IMR-90 (cell line): ENCODE measurements at regions not wholly inside any gene's neighbourhood (a gene's known extent, or its start where the extent isn't known, plus 50 kb on each side); places are given as distances from the start of the nearest gene placed in this dataset.
A peak's percentile ranks its signal among the peaks of the same experiment; 100 is the strongest.

Source experiments
- ATAC-seq: fragments of 200-7000 bp; cut with Tn5 transposase; 2 replicates; pipeline ENCODE4 v1.9.1; 2020; ENCODE audit warnings: low read depth, mild to moderate bottlenecking, moderate library complexity
- BruUV-seq: library from RNA; stranded (reverse); fragments of 400-500 nt; replicated peaks from 2 replicates; lab custom pipeline; 2021; lab: Mats Ljungman, UMichigan
- CTCF ChIA-PET: fragments of 300-600 bp; formaldehyde crosslinking; extraction: SDS; loops from one replicate; lab custom pipeline; 2021; ENCODE audit warnings: antibody characterized with exemption; lab: Yijun Ruan, JAX
- POLR2A ChIA-PET: fragments of 300-600 bp; sonication (Branson Sonifier 250); formaldehyde crosslinking; loops from one replicate; lab custom pipeline; 2022; ENCODE audit warnings: antibody characterized with exemption; ENCODE audit not compliant: unreplicated experiment; lab: Charles Lee
- DNase-seq: peaks from one replicate; pipeline ENCODE4 v3.0.0; 2013
- H2AFZ ChIP-seq: replicated peaks from 2 replicates; pipeline ENCODE3; 2013; ENCODE audit warnings: low read length, mild to moderate bottlenecking; ENCODE audit not compliant: poor library complexity
- H2AK5ac ChIP-seq: 2 replicates; pipeline ENCODE4 v1.6.1; 2013; ENCODE audit warnings: low read depth, low read length, inconsistent platforms
- H2AK9ac ChIP-seq: replicated peaks from 2 replicates; pipeline ENCODE3; 2013; ENCODE audit warnings: mild to moderate bottlenecking, low read depth, low read length, moderate library complexity; ENCODE audit not compliant: poor library complexity
- H2BK120ac ChIP-seq: 2 replicates; pipeline ENCODE4 v1.6.1; 2013; ENCODE audit warnings: low read depth, low read length, inconsistent platforms
- H2BK15ac ChIP-seq: 3 replicates; pipeline ENCODE4 v1.6.1; 2013; ENCODE audit warnings: low read depth, low read length, inconsistent platforms
- H2BK20ac ChIP-seq: 2 replicates; pipeline ENCODE4 v1.6.1; 2013; ENCODE audit warnings: low read depth, mild to moderate bottlenecking, inconsistent platforms, low read length, moderate library complexity
- H2BK5ac ChIP-seq: 2 replicates; pipeline ENCODE4 v1.6.1; 2013; ENCODE audit warnings: mild to moderate bottlenecking, low read depth, low read length, inconsistent platforms; ENCODE audit not compliant: poor library complexity, severe bottlenecking
- H3K14ac ChIP-seq: replicated peaks from 2 replicates; pipeline ENCODE4 v1.6.1; 2013; ENCODE audit warnings: low read depth, low read length, inconsistent platforms
- H3K18ac ChIP-seq: 2 replicates; pipeline ENCODE4 v1.6.1; 2013; ENCODE audit warnings: low read depth, low read length, control low read depth
- H3K23ac ChIP-seq: 2 replicates; pipeline ENCODE4 v1.6.1; 2013; ENCODE audit warnings: low read depth, low read length, inconsistent platforms
- H3K27ac ChIP-seq: 2 replicates; pipeline ENCODE4 v1.5.1; 2013; ENCODE audit warnings: mild to moderate bottlenecking, control low read depth, low read length; ENCODE audit not compliant: insufficient read depth
- H3K27me3 ChIP-seq: 2 replicates; pipeline ENCODE4 v1.6.1; 2013; ENCODE audit warnings: low read length; ENCODE audit not compliant: control insufficient read depth, insufficient read depth
- H3K36me3 ChIP-seq: 2 replicates; pipeline ENCODE4 v1.6.1; 2013; ENCODE audit warnings: low read length, mixed read lengths; ENCODE audit not compliant: control insufficient read depth, insufficient read depth
- H3K4ac ChIP-seq: 2 replicates; pipeline ENCODE4 v1.6.1; 2013; ENCODE audit warnings: low read depth, low read length, inconsistent platforms
- H3K4me1 ChIP-seq: 2 replicates; pipeline ENCODE4 v1.6.1; 2013; ENCODE audit warnings: low read length, mixed read lengths; ENCODE audit not compliant: control insufficient read depth, insufficient read depth
- H3K4me2 ChIP-seq: 2 replicates; pipeline ENCODE4 v1.6.1; 2013; ENCODE audit warnings: low read depth, mild to moderate bottlenecking, control low read depth, low read length, moderate library complexity
- H3K4me3 ChIP-seq: 2 replicates; pipeline ENCODE4 v1.5.1; 2013; ENCODE audit warnings: low read depth, mild to moderate bottlenecking, control low read depth, low read length, moderate library complexity; ENCODE audit not compliant: insufficient read depth
- H3K56ac ChIP-seq: 2 replicates; pipeline ENCODE4 v1.6.1; 2013; ENCODE audit warnings: low read length, inconsistent platforms; ENCODE audit not compliant: insufficient read depth; ENCODE audit errors: extremely low read depth
- H3K79me1 ChIP-seq, 2 experiments: 2 replicates each; pipeline ENCODE4 v1.6.1; 2013; ENCODE audit warnings: low read length in 2 of 2, inconsistent platforms in 1 of 2, low read depth in 1 of 2
- H3K9ac ChIP-seq: 2 replicates; pipeline ENCODE4 v1.6.1; 2013; ENCODE audit warnings: low read depth, low read length, control low read depth
- H3K9me1 ChIP-seq: 2 replicates; pipeline ENCODE4 v1.6.1; 2013; ENCODE audit warnings: low read length, inconsistent platforms; ENCODE audit not compliant: insufficient read depth
- H3K9me3 ChIP-seq: 2 replicates; pipeline ENCODE4 v1.6.1; 2013; ENCODE audit warnings: low read length; ENCODE audit not compliant: control insufficient read depth, insufficient read depth
- H4K20me1 ChIP-seq: 2 replicates; pipeline ENCODE4 v1.6.1; 2013; ENCODE audit warnings: low read length, inconsistent platforms; ENCODE audit not compliant: insufficient read depth
- H4K5ac ChIP-seq: 2 replicates; pipeline ENCODE4 v1.6.1; 2013; ENCODE audit warnings: mild to moderate bottlenecking, low read depth, low read length, control low read depth
- H4K8ac ChIP-seq, 2 experiments: 2 replicates each; pipeline ENCODE4 v1.6.1; 2013; ENCODE audit warnings: low read depth in 2 of 2, low read length in 2 of 2, control low read depth in 1 of 2, inconsistent platforms in 1 of 2
- H4K91ac ChIP-seq: 2 replicates; pipeline ENCODE4 v1.6.1; 2013; ENCODE audit warnings: low read depth, low read length, inconsistent platforms; ENCODE audit not compliant: insufficient read depth
- BHLHE40 ChIP-seq: fragments of 150-350 bp; IDR thresholded peaks from 2 replicates; pipeline ENCODE4 v1.6.1; 2016; ENCODE audit warnings: mild to moderate bottlenecking, low read depth, low read length
- CHD1 ChIP-seq: IDR thresholded peaks from 2 replicates; pipeline ENCODE4 v1.6.1; 2012; ENCODE audit warnings: low read depth, low read length, improper control_type of control experiment
- FOS ChIP-seq: fragments of 150-350 bp; IDR thresholded peaks from 2 replicates; pipeline ENCODE4 v1.6.1; 2016; ENCODE audit warnings: low read depth, low read length
- MAFK ChIP-seq: IDR thresholded peaks from 2 replicates; pipeline ENCODE4 v1.6.1; 2012; ENCODE audit warnings: low read depth, low read length, improper control_type of control experiment
- MAZ ChIP-seq: IDR thresholded peaks from 2 replicates; pipeline ENCODE4 v1.6.1; 2012; ENCODE audit warnings: low read depth, mild to moderate bottlenecking, low read length, improper control_type of control experiment, moderate library complexity, borderline replicate concordance
- NFE2L2 ChIP-seq: fragments of 150-350 bp; IDR thresholded peaks from 2 replicates; pipeline ENCODE4 v1.6.1; 2016; ENCODE audit warnings: low read depth, mild to moderate bottlenecking, low read length
- RCOR1 ChIP-seq: IDR thresholded peaks from 2 replicates; pipeline ENCODE4 v1.6.1; 2012; ENCODE audit warnings: mild to moderate bottlenecking, low read length, improper control_type of control experiment; ENCODE audit not compliant: insufficient replicate concordance
- RFX5 ChIP-seq: IDR thresholded peaks from 2 replicates; pipeline ENCODE4 v1.8.0; 2012; ENCODE audit warnings: low read depth, mild to moderate bottlenecking, low read length, moderate library complexity
- SMC3 ChIP-seq: fragments of 150-350 bp; IDR thresholded peaks from 2 replicates; pipeline ENCODE4 v1.6.1; 2016; ENCODE audit warnings: low read depth, mild to moderate bottlenecking, antibody characterized with exemption, low read length, moderate library complexity
- WGBS, 2 experiments: methylation state at CpG; one replicate each; pipeline versions ENCODE4 v1.1.5 to v1.1.7; 2013; ENCODE audit warnings: missing lambda C conversion rate in 2 of 2; ENCODE audit not compliant: insufficient read length in 1 of 2; ENCODE audit errors: extremely low coverage in 2 of 2; 5-methylcytosine and 5-hydroxymethylcytosine counted together
- dilution Hi-C: fragments of 300-500 bp; cut with HindIII; formaldehyde crosslinking; loops from one replicate; pipeline ENCODE4 v1.14.3; 2018; ENCODE audit warnings: low sequenced_read_pairs; ENCODE audit not compliant: unreplicated experiment
- in situ Hi-C: fragments of 300-500 bp; cut with MboI; formaldehyde crosslinking; loops from 3 replicates; pipeline ENCODE4 v1.14.3; 2019; ENCODE audit warnings: low sequenced_read_pairs, inconsistent platforms, mixed read lengths
- intact Hi-C: fragments of 100-400 bp; cut with micrococcal nuclease; formaldehyde crosslinking; loops from 2 replicates; pipeline ENCODE4 v1.10.0; 2022
- TF ChIP-seq, protein P1 (sequence below): conservative IDR thresholded peaks from 2 replicates; pipeline ENCODE4 v1.5.1; 2012; ENCODE audit warnings: mild to moderate bottlenecking, low read depth, low read length, improper control_type of control experiment
- TF ChIP-seq, protein P2 (sequence below): fragments of 150-350 bp; IDR thresholded peaks from 2 replicates; pipeline ENCODE4 v1.6.1; 2016; ENCODE audit warnings: low read depth, mild to moderate bottlenecking, low read length, moderate library complexity, borderline replicate concordance
- TF ChIP-seq, protein P3 (sequence below): fragments of 150-350 bp; IDR thresholded peaks from 2 replicates; pipeline ENCODE4 v1.6.1; 2017; ENCODE audit warnings: mild to moderate bottlenecking, antibody characterized with exemption, low read length, low read depth

DNA sequence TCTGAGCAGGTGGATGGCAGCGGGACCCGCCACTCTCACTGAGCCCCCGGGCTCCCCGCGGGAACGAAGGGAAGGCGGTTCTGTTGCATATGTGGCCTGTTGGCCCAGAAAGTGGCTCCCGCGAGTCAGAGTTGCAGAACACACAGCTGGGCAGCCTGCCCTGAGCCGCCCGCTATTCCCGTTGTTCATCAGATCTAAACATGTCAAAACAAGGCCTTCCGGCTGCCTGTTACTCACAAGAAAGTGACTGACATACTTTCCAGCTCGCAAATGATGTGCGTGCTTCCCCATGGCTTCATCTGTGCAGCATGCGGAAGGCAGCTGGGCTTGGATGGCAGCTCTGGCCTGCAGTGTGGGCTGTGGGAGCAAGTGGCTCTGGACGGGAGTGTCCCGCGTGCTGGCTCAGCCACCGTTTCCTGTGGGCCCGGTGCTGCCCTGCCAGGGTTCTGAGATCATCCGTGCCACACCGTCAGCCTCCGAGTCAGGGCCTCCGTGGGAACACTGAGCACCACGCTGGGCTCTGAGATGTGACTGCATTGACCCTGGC lies 227.3 kb downstream of the ERMARD start:
- Histone ChIP-seq H3K9me1 (no peaks in the 10 kb centered on the region), H3K9me3 (peaks cover 50% of the 10 kb centered on the region), H2AK5ac (no peak overlapping the region), H3K4me2 (no peak overlapping the region), H2BK5ac (no peak overlapping the region), H2BK120ac (no peak overlapping the region), H3K27me3 (no peaks in the 10 kb centered on the region), H3K18ac (no peak overlapping the region), H3K4me1 (no peaks in the 10 kb centered on the region), H3K56ac (no peak overlapping the region), H4K91ac (no peak overlapping the region), H2AK9ac (no peak overlapping the region), H3K79me1 (no peaks in the 10 kb centered on the region), H3K14ac (no peak overlapping the region), H2AFZ (no peak overlapping the region), H3K9ac (no peak overlapping the region), H3K36me3 (no peaks in the 10 kb centered on the region), H4K8ac (no peak overlapping the region), H3K4ac (no peak overlapping the region), H3K23ac (no peak overlapping the region), H2BK20ac (no peak overlapping the region), H4K20me1 (no peaks in the 10 kb centered on the region), H2BK15ac (no peak overlapping the region), H3K4me3 (no peak overlapping the region), H3K27ac (no peak overlapping the region), H4K5ac (no peak overlapping the region)
- dilution Hi-C loops = no loop called here
- ATAC-seq (no peak), DNase-seq (peak; percentile 15)
- 18% methylated on average over 13 of the region's 26 CpGs; no CpG with 5 or more reads in 1 of the 2 experiments for WGBS, 2 experiments
- in situ Hi-C loops = no loop called here
- intact Hi-C loops = no loop called here
- TF ChIP-seq CHD1 (no peak), SMC3 (no peak), RFX5 (no peak), FOS (no peak), BHLHE40 (no peak), RCOR1 (no peak), MAZ (no peak), NFE2L2 (no peak), MAFK (no peak)
- TF ChIP-seq, protein P1, sequence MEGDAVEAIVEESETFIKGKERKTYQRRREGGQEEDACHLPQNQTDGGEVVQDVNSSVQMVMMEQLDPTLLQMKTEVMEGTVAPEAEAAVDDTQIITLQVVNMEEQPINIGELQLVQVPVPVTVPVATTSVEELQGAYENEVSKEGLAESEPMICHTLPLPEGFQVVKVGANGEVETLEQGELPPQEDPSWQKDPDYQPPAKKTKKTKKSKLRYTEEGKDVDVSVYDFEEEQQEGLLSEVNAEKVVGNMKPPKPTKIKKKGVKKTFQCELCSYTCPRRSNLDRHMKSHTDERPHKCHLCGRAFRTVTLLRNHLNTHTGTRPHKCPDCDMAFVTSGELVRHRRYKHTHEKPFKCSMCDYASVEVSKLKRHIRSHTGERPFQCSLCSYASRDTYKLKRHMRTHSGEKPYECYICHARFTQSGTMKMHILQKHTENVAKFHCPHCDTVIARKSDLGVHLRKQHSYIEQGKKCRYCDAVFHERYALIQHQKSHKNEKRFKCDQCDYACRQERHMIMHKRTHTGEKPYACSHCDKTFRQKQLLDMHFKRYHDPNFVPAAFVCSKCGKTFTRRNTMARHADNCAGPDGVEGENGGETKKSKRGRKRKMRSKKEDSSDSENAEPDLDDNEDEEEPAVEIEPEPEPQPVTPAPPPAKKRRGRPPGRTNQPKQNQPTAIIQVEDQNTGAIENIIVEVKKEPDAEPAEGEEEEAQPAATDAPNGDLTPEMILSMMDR = no peak
- TF ChIP-seq, protein P2, sequence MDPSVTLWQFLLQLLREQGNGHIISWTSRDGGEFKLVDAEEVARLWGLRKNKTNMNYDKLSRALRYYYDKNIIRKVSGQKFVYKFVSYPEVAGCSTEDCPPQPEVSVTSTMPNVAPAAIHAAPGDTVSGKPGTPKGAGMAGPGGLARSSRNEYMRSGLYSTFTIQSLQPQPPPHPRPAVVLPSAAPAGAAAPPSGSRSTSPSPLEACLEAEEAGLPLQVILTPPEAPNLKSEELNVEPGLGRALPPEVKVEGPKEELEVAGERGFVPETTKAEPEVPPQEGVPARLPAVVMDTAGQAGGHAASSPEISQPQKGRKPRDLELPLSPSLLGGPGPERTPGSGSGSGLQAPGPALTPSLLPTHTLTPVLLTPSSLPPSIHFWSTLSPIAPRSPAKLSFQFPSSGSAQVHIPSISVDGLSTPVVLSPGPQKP = no peak
- TF ChIP-seq, protein P3, sequence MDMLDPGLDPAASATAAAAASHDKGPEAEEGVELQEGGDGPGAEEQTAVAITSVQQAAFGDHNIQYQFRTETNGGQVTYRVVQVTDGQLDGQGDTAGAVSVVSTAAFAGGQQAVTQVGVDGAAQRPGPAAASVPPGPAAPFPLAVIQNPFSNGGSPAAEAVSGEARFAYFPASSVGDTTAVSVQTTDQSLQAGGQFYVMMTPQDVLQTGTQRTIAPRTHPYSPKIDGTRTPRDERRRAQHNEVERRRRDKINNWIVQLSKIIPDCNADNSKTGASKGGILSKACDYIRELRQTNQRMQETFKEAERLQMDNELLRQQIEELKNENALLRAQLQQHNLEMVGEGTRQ = no peak
- CTCF ChIA-PET = no interaction called here
- no TSS peak for BruUV-seq
- POLR2A ChIA-PET = no interaction called here
